Right hindlimb (tissue), 1 donor: ENCODE measurements at regions not wholly inside any gene's neighbourhood (a gene's known extent, or its start where the extent isn't known, plus 50 kb on each side); places are given as distances from the start of the nearest gene placed in this dataset.
A peak's percentile ranks its signal among the peaks of the same experiment; 100 is the strongest.

Experiments used
- DNase-seq: peaks from one replicate; pipeline ENCODE4 v3.0.0-alpha.2; 2018

DNA sequence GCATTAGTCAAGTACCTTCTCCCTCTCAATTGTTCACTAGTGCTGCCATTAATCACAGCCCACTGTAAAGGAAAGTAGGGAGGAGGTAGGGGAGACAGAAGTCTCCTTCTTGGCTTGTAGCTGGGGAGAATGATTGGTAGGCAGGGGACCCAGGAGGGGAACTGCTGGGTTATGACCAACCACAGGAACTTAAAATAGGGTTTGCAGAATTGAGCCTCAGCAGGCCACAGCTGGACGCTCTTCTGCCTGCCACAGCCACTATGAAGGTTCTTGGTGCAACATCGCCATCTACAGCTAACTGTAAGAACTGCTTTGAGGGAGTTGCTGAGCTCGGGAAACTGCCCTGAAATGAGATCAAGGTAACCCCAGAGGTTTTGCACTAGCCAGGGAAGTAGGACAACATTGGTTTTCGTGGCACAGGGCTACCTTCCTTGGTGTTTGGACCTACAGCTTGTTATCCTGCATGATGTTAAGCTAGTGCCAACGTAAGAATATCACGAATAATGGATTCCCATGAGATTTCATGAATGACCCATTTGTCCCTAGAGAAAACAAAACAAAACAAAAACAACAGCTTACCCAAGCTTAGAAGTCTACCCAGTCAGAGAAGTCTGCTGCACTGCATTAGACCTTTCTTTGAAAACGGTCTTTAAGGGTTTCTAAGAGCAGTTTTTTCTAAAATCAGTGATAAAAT is 787.1 kb upstream of the API5 start:
- peak; percentile 76 for DNase-seq

DNA sequence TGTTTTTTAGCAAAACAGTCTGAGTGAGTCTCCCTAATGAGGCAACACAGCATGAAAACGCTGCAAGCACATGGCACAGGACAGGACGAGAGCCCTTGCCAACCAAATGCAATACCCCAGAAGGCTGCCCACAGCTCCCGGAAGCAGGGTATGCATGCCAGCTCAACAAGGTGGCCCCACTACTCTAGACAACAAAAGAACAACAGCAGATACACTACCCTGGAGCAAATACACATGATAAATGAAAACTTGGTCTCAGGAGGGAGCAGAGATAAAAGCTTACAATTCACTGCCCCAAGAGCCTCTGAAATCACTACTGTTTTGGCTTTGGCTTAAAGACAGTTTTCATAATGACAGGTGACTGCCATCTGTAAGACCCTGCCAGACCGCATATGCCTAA is 785.4 kb upstream of the API5 start:
- no peak for DNase-seq

- DNase-seq, result no peak
These were observed 783.3 kb upstream of the API5 start for GRCh38 chr11:42528471-42528870.

DNA sequence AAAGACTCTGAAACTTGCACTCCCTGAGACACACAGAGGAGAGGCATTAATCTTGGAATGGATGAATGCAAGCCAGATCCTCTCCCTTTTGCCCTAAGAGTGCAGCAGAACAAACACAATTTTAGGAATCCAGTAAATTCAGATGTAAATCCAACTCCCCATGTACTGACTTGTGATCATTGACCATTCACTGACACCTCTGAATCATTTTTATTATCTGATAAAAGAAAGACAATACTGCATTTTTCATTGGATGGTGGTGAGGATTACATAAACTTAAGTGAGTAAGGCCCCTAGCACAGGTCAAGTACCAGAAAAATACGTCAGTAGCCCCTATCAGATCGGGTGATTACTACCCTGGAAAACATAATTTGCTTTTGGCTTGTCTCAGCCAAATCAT is 782.9 kb upstream of the API5 start:
- DNase-seq, result no peak

GRCh38 chr11:42536611-42537360 is 775.0 kb upstream of the API5 start:
- DNase-seq, result no peak

DNA sequence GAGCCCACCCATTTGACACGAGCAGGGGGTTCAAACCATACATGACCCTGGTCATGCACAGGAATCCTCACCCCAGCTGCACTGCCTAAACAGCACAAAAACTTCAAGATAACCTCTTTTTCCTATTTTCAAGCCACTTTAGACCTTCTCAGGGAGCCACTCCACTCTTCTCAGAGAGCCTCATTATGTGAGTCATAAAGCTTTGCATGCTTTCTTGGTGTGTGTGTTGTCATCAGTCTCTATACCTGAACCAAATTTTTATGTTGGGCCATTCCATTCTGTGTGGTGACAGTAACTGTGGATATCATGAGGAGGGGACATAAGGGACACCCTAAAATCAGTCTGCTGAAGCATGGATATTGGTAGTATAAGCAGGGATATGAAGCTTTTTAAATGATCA is 769.5 kb upstream of the API5 start:
- DNase-seq, result no peak

GRCh38 chr11:42543844-42544419 is 767.9 kb upstream of the API5 start:
- no peak for DNase-seq

- DNase-seq, result no peak
These were observed 767.1 kb upstream of the API5 start for GRCh38 chr11:42544726-42545125.

DNA sequence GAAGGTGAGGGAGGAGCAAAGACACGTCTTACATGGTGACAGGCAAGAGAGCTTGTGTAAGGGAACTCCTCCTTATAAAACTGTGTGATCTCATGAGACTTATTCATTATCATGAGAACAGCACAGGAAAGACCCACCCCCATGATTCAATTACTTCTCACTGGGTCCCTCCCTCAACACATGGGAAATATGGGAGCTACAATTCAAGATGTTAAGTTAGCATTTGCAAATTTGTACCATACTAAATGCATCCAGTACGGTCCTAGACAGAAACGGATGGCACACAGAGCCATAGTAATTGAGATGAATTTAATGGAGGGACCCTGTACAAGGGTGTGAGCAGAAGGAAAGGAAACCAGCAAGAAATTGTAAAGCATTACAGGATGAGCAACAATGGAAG is 765.8 kb upstream of the API5 start:
- no peak for DNase-seq

DNA sequence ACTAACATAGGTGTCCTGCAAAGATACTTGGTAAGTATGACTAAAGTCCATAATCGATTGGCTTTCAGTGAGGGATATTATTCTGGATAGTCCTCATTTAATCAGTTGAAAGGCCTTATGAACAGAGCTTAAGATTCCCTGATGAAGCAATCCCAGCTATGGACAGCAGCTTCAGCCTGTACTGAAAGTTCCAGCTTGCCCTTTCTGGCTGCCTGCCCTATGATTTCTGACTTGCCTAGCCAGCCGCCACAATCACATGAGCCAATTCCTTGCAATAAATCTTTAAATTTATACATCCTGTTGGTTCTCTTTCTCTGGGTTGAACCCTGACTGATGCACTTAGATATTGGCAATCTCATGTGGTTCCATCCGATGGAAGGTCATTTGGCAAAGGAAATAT is 759.0 kb upstream of the API5 start:
- no peak for DNase-seq

- no peak for DNase-seq
These were observed 756.6 kb upstream of the API5 start for GRCh38 chr11:42555190-42555589.

DNA sequence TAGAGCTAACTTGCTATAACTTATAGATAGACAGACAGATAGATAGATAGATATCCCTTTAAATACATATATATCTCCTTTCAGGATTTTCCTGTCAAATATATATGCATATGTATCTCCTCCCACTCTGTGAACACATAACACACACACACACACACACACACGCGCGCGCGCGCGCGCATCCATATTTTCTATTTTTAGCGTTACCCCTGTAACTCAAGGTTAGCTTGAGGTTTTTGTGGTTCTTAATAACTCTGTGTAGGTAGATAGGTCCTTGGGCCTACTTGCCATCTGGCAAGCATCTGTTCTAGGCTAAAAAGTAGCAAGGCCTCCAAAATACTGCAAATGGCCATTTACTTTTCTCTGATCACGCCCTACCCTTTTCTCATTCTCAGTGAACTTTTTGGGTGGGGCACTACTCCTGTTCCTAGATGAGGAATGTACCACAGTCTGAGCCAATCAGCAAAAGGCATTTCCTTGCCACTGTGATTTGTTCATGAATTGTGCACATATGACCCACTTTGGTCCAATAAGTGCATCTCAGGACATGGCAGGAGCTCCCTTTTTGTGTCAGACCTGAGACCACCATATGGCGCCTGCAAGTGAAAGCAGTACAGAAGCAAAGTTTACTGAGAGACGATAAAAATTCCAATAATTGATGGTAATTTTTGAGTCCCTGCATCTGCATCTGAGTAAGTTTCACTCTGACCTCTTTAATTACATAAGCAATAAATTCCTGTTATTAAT is 740.5 kb upstream of the API5 start:
- DNase-seq, result no peak

DNA sequence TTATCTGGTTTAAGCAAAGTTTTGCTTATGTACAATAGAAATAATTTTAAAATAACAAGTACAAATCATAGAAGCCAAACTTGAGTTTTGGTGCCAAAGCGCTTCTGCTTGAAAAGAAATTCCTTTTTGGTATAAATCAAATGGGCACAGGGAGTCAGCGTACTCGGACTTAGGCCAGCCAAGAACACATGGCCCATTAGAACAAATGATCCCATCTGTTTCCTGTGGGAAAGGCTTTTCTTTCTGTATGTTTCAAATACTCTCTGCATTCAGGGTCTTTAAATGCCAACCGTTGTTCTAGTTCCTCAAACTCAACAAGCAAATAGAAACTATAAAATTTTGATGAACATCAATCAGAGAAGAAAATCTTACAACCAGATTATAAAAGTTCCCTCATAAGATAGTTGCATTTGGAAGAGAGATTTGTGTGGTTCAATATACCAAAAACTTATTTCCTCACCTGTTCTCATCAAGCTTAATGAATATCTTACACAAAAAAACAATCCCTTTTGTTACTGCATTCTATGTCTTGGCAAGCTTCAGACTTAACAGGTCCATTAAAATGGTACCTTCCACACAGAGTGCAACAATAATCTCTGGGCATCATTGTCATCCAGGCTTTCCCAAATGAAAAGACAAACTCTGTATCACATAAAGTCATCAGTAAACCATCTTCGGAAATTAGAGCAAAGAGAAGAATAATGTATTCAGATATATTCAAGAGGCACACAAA is 739.8 kb upstream of the API5 start:
- no peak for DNase-seq

GRCh38 chr11:42576318-42576717 is 735.5 kb upstream of the API5 start:
- DNase-seq, result no peak

- no peak for DNase-seq
These were observed 722.5 kb upstream of the API5 start for GRCh38 chr11:42589286-42589685.

DNA sequence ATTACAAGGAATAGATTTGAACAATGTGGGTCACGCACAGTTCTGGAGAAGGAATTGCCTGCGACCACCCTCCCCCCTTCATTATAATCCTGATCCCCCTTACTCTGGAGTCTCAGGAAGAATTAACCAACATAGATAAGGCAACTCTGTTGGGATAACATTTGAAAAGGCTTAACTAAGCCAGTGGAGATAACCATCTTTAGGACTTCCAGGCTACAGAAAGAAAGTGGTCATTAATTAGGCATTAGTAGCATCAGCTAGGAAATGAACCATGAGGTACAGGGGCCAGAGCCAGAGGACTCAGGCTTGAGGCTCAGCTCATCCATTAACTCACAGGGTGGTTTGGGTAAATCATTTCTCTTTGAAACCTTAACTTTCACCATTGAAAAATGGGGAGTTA is 720.0 kb upstream of the API5 start:
- no peak for DNase-seq

- no peak for DNase-seq
These were observed 718.4 kb upstream of the API5 start for GRCh38 chr11:42593441-42593840.

GRCh38 chr11:42595876-42596275 is 715.9 kb upstream of the API5 start:
- no peak for DNase-seq

- no peak for DNase-seq
These were observed 715.1 kb upstream of the API5 start for GRCh38 chr11:42596576-42597145.

GRCh38 chr11:42598341-42598740 is 713.5 kb upstream of the API5 start:
- no peak for DNase-seq

DNA sequence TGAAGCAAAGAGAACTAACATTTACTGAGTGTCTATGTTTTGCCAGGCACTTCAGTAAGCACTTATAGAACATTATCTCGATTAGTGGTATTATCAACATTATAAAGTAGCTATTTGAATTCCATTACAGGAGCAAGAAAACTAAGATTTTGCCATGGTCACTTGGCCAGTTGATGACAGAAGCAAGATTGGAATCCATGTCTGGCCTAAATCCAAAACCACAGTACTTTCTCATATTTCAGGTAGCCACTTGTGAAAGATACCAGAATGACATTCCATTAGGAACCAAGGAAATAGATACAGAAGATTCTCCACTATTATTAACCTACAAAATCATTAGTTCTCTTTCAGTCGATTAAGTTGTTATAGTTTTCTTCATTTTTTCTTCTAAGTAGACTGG is 691.0 kb upstream of the API5 start:
- DNase-seq, result no peak
